ENCODE measurements at regions not wholly inside any gene's neighbourhood (a gene's known extent, or its start where the extent isn't known, plus 50 kb on each side); places are given as distances from the start of the nearest gene placed in this dataset.
"Not testable (repeated sequence)": the region's sequence is repeated elsewhere in the genome, so short reads cannot be mapped to it uniquely, and the experiment has no call there.

DNA sequence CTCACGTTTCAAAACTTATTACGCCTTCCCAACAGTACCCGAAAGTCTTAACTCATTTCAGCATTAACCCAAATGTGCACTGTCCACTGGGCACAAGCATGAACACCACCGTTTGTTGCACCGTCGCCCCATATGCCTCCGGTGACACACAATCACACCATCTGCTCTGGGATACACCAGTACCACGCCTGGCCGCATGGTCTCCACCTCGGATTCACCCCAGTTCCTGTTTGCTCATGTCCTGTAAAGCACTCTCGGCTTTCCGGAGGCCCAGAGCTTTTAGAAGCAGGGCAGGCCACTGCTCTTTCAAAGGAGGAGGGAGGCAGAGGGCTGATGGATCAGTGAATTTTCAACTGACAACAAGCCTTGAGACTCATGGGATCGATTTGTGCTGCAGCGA, 1570.0 kb upstream of the DEFB115 start:
- DNase-seq (ENCODE audit: low spot score): no peak

DNA sequence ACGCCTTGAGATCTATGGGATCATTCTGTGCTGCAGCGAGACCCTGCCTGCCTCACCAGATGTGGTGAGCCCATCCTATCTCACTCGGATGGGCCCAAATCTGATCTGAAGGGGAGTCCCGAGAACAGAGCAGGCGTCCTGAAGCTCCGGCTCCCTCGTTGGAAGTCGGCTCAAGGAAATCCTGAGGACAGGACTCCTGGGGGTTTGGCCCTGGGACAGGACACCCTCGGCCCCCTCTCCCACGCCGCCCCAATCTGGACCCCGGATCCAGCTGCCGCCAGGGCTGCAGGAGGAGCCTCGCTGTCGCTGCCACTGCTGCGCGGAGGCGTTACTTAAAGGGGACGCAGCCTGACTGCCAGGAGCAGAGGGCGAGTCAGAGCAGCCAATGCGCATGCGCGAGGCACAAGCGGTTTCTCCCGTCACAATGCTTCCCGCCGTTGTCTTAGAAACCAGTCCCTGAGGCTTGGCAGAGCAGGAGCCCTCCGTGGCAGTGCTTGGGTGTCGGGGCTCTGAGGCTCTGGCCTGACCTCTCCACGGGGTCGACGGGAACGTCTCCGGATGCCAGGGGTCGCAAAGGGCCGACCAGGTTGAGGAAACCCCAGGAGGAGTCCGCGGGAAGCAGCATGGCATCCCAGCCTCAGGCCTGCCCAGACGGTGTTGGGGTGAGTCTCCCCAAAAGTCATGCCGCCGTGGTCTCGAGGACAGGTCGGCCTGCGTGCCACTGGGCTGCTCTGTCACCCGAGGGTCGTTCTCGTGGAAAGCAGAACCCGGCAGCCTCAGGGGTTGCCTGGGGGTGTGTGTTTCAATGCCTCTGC, 1567.8 kb upstream of the DEFB115 start:
- DNase-seq (ENCODE audit: low spot score): no peak

DNA sequence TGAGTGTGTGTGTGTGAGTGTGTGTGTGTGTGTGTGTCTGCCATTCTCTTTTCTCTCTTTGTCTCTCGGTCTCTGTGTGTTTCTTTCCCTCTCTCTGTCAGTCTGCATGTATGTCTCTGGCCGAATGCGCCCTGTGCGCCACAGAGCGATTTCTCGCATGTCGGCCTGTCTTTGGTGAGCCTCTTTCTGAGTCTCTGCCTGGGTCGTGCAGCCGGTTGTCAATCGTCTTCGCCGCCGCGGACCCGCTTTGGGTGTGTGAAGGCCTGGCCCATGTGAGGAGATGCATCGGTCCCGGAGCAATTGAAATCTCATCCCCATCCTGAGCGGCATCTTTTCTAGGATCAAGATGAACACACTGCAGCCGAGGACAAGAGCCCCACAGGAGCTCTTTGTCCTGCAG, 1567.2 kb upstream of the DEFB115 start:
- no peak for DNase-seq (ENCODE audit: low spot score)

GRCh38 chr20:29740601-29740950, 1516.9 kb upstream of the DEFB115 start:
- DNase-seq (ENCODE audit: low spot score): no peak

- DNase-seq (ENCODE audit: low spot score): no peak
Observed at GRCh38 chr20:29740951-29741593, 1516.4 kb upstream of the DEFB115 start.

DNA sequence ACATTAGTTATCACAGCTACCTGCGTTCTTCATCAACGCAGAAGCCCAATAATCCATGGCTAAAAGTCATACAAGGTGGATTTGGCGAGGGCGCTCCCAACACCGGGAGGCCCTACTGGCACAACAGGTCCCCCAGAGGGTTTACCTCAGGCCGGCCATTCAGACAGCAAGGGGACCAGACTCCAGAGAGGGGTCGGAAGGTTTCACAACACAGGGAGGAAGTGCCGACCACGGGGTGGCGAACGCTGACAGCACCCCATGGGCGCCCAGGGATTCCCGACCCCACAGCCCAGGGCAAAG, 1515.9 kb upstream of the DEFB115 start:
- DNase-seq (ENCODE audit: low spot score): no peak

DNA sequence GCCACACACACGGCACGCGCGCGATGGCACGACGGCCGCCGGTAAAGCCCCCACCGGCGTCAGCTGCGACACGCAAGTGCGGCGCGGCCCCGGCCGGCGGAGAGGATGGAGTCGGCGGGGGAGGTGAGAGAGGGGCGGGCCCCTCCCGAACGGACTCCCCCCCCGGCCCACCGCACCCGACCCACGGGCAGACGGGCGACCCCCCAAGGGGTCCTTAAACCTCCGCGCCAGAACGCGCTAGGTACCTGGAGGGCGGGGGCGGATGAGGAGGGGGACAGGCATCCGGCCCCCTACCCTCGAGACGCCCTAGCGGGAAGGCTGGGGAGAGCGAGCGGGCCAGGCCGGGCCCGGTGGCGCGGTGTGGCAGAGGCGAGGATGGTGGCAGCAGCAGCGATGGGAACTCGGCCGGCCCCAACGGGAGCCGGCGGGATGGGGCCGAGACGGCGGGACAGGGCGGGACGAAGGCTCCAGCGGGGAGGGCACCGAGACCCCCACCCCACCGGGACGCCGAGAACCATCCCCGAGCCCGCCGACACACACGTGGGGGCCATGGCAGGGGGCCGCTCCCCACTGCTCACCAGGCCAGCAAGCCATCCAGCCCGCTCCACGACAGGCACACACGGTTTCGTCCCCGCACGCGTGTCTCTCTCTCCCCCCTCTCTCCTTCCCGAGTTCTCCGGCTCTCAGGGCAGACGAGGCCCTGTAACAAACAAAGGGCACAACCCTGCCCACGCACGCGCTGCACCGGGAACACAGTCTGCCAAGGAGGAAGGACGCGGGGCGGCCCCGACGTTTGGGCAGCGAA, 1515.4 kb upstream of the DEFB115 start:
- no peak for DNase-seq (ENCODE audit: low spot score)

GRCh38 chr20:29742699-29743100, 1514.8 kb upstream of the DEFB115 start:
- no peak for DNase-seq (ENCODE audit: low spot score)

GRCh38 chr20:29743101-29743931, 1514.1 kb upstream of the DEFB115 start:
- DNase-seq (ENCODE audit: low spot score): no peak

GRCh38 chr20:29744071-29744470, 1513.4 kb upstream of the DEFB115 start:
- DNase-seq (ENCODE audit: low spot score): no peak

DNA sequence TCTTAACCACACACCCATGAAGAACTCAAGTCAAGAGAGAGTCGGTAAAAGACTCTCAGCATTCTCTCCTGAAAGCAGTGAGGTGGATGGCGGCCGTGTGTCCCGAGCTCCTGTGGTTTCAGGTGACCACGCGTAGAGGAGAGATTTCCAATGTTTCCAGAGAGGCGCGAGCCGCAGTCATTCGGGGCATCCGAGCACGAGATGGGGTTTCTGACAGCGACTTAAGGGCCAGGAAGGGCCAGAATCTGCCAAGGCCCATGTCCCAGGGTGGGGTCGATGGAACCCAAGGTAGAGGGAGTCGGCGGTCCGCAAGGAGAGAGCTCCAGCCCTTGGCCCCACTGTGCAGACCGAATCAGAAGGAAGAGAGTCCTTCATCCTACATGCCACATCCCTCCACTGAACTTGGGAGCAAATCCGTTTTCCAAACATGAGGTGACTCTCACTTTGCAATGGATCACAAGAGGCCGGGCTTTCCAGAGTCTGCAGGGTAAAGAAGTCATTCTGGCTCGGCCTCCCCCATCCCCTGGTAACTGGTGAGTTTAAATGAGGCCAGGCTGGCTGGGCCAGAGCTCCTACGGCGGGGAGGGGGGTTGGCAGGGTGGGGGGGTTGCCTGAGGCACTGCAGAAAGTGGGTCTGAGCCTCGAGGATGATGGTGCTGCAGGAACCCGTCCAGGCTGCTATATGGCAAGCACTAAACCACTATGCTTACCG, 1511.8 kb upstream of the DEFB115 start:
- DNase-seq (ENCODE audit: low spot score): not testable (repeated sequence)

DNA sequence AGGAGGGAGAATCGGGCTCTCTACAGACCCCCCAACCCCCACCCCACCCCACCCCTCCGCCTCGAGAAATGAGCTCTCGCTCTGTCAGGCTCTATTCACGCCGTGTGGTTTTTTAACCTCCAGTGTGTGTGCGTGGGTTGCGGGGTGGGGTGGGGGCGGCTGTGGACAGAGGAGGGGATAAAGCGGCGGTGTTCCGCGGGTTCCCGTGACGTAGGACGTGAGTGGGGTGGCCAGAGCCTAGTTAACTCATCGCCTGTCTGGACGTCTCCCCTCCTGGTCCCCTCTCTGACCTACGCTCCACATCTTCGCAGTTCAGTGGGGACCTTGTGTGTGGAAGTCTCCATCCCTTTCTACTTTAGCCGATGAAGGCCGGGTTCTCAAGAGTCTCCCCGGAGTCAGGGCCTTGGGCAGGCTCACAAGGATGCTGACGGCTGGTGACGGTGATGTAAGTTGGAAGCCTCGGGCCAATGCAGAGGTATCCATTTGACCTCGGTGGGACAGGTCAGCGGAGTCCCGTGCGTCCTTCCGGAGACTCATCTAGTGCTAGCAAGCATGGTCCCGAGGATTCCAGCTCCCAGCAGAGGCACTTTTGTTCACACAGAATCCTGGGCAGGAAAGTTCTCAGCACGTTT, 1507.1 kb upstream of the DEFB115 start:
- DNase-seq (ENCODE audit: low spot score): no peak

- not testable (repeated sequence) for DNase-seq (ENCODE audit: low spot score)
Observed at GRCh38 chr20:29752644-29753425, 1504.6 kb upstream of the DEFB115 start.

DNA sequence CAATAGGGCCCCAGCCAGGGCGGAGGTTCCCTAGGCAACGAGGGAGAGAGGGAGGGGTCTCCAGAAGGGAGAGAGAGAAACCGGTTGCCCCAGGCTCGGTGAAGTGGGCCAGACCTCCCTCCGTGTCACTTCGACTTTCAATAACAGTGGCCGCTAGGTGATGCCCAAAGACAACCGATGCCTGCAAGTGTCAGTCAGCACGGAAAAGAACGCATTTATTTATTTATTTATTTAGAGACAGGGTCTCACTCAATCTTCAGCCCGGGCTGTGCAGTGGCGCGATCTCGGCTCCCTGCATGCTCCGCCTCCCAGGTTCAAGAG, 1504.1 kb upstream of the DEFB115 start:
- not testable (repeated sequence) for DNase-seq (ENCODE audit: low spot score)

DNA sequence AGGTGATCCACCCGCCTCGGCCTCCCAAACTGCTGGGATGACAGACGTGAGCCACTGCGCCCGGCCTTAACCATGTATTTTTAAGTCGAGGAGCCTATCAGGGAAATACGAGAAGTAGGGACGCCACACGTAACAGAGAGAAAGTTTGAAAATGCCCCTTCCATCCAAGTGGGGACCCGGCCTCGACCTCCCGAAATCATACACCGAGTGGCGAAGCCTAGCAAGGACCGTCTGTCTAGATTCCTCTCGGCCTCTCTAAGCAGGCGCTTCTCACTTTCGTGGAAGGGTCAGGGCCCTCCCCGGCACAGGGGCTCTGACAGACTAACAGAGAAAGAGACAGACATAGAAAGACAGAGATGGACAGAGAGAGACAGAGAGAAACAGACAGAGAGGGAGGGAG, 1503.6 kb upstream of the DEFB115 start:
- DNase-seq (ENCODE audit: low spot score): not testable (repeated sequence)

- not testable (repeated sequence) for DNase-seq (ENCODE audit: low spot score)
Observed at GRCh38 chr20:29755854-29756498, 1501.5 kb upstream of the DEFB115 start.

GRCh38 chr20:29756664-29757063, 1500.8 kb upstream of the DEFB115 start:
- no peak for DNase-seq (ENCODE audit: low spot score)

DNA sequence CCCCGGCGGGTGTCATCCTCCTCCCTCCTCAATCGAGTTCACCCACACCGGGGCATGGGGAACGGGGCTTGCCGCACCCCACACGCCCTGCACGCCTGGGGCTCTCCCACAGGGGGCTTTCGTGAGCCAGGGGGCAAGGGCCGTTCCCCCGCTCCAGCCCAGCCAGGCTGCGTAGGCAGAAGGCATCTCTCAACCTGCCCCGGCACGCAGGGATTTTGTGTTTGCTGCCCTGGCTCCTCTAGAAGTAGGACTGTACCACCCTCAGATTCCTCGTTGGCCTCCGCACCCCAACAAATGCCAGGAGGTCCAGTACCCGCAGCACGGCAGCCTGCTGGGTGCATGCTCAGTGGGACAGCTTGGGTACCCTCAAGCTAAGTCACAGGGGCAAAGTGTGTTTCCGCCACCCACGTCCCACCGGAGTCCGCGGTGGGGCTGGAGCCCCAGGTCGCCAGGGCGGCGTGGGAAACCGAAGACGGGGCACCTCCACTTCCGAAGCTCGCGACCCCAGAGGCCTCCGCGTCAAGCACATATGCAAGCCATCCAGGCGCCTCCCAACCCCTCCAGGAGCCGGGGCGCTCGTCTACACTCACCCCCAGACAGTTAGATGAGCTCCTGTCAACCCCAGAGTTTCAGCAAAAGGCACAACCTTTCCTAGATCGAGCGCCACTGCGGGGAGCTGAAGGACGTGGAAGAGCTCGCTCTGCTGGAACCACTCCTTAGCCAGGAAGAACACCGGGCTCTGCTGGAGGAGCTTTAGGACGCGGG, 1495.7 kb upstream of the DEFB115 start:
- DNase-seq (ENCODE audit: low spot score): not testable (repeated sequence)

DNA sequence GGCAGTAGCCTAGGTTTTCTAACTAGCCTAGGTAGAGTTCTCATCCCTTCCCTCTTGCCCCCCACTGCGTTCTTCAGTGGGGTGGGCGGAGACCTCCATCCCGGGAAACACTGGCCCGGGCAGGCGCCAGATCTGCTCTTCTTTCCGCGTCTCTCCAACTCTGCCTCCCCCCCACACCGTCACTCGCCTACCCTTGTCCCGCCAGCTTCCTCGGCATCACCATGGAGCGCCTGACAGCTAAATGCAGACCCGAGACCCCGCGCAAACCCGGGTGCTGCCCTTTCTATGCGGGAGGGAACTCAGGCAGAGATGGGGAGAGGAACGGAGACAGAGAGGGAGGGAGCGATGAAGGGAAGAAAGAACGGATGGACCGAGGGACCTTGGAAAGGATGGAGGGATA, 1494.8 kb upstream of the DEFB115 start:
- no peak for DNase-seq (ENCODE audit: low spot score)
